HG03378 (cell line): ENCODE measurements at regions not wholly inside any gene's neighbourhood (a gene's known extent, or its start where the extent isn't known, plus 50 kb on each side); places are given as distances from the start of the nearest gene placed in this dataset.

Experiments
- ATAC-seq: cut with Tn5 transposase; IDR thresholded peaks from one replicate; pipeline ENCODE4 v1.9.1; 2021; ENCODE audit warnings: mild to moderate bottlenecking, moderate library complexity; ENCODE audit not compliant: unreplicated experiment

- peak; percentile 73 for ATAC-seq
Measured at GRCh38 chr5:93800988-93801811, 59.8 kb upstream of the POU5F2 start.

GRCh38 chr5:93794954-93795353 is 53.6 kb upstream of the POU5F2 start:
- ATAC-seq: no peak

- no peak for ATAC-seq
Measured at GRCh38 chr5:93793159-93793781, 51.9 kb upstream of the POU5F2 start.

GRCh38 chr5:93791518-93791972 is 50.1 kb upstream of the POU5F2 start:
- ATAC-seq: no peak
